ENCODE measurements at regions not wholly inside any gene's neighbourhood (a gene's known extent, or its start where the extent isn't known, plus 50 kb on each side); places are given as distances from the start of the nearest gene placed in this dataset.

DNA sequence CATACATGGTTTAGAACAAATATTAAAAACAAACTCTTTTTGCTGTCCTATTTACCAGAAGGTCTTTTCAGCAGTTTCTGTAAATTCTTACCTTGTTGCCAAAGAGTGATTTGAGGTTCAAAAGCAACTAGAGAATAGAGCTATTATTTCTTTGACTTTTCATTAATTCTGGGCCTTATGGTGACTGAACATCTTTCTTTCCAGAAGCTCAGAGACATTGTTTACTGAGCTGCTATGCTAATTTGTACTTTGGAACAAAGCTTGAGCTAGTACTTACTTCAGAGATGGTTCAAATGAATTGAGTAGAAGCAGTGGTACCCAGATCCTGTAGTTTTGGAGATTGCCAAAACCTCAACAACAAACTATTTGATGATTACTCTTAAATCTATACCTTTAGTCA, 331.2 kb downstream of the SPRY2 start:
- no peaks in the 10 kb centered on the region for H3K27me3 Mint-ChIP-seq
- no peaks in the 10 kb centered on the region for H3K4me1 Mint-ChIP-seq
- H3K27ac Mint-ChIP-seq, result no peak overlapping the region
- H3K36me3 Mint-ChIP-seq (ENCODE audit: low read depth), result no peaks in the 10 kb centered on the region
- CTCF ChIA-PET, result no interaction called here
- no peaks in the 10 kb centered on the region for H3K9me3 Mint-ChIP-seq (ENCODE audit: low read depth)
- POLR2A ChIA-PET, result interaction anchor here (0.6 kb wide), 1 partner anchor 1303 kb away, joined by 3 read pairs; no protein-coding TSS in a partner anchor
- no peak for DNase-seq
- intact Hi-C loops (cut with DNase I, micrococcal nuclease), result no loop called here
- H3K4me3 Mint-ChIP-seq, result no peak overlapping the region
- ATAC-seq, result no peak

- Mint-ChIP-seq H3K27ac (no peak overlapping the region), H3K4me3 (no peak overlapping the region), H3K36me3 (ENCODE audit: low read depth) (no peaks in the 10 kb centered on the region), H3K9me3 (ENCODE audit: low read depth) (no peaks in the 10 kb centered on the region), H3K27me3 (no peaks in the 10 kb centered on the region), H3K4me1 (no peaks in the 10 kb centered on the region)
- intact Hi-C loops (cut with DNase I, micrococcal nuclease), result no loop called here
- ATAC-seq (no peak), DNase-seq (no peak)
- ChIA-PET CTCF (interaction anchor here (1.1 kb wide), 1 partner anchor 34 kb away, joined by 3 read pairs; no protein-coding TSS in a partner anchor), POLR2A (no interaction called here)
Observed at GRCh38 chr13:80006940-80007339, 334.0 kb downstream of the SPRY2 start.

GRCh38 chr13:80001510-80001842, 339.4 kb downstream of the SPRY2 start:
- ATAC-seq, result no peak
- Mint-ChIP-seq H3K4me3 (no peak overlapping the region), H3K27ac (no peak overlapping the region), H3K9me3 (ENCODE audit: low read depth) (no peaks in the 10 kb centered on the region), H3K27me3 (no peaks in the 10 kb centered on the region), H3K36me3 (ENCODE audit: low read depth) (no peaks in the 10 kb centered on the region), H3K4me1 (no peaks in the 10 kb centered on the region)
- ChIA-PET CTCF (interaction anchor here (0.7 kb wide), 1 partner anchor 12 kb away, joined by 3 read pairs; no protein-coding TSS in a partner anchor), POLR2A (no interaction called here)
- no peak for DNase-seq
- intact Hi-C loops (cut with DNase I, micrococcal nuclease), result no loop called here

DNA sequence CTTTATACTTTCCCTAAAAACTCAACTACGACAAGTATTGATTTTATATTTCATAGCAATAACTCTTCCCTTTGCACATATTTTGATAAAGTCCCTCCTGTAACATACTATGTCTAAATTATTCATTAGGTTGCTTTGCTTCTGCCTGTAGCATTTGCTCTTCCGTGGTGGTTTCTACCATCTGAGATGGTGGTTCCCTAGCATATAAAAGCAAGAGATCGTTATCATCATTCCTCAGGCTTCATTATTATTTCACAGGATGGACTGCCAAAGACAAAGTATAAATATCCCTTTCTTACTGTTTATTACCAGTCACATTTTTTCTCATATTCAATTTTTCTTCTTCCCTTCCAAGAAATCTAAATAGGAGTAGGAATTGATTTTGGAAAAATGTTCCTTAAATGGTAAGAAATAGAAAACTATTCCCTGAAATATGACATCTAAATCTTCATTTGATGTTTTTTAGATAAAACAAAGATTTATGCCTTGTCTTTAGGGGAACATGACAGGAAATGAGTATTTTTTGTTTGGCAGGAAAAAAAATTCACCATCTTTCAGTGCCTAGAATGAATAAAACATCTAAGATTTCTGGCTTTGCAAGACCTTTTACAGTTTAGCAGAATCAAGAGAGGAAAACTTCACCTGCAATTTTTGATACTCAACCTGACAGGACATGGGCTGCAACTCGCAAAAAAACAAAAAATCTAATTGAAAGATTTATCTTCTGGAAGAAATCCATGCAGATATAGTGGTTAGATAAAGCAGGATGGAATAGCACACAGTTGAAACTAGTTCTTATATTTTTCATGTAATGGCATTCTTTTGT, 340.0 kb downstream of the SPRY2 start:
- CTCF ChIA-PET, result no interaction called here
- DNase-seq, result no peak
- POLR2A ChIA-PET, result no interaction called here
- ATAC-seq, result no peak
- H3K4me3 Mint-ChIP-seq, result no peak overlapping the region
- H3K27ac Mint-ChIP-seq, result no peak overlapping the region
- no peaks in the 10 kb centered on the region for H3K9me3 Mint-ChIP-seq (ENCODE audit: low read depth)
- no peaks in the 10 kb centered on the region for H3K27me3 Mint-ChIP-seq
- H3K4me1 Mint-ChIP-seq, result no peaks in the 10 kb centered on the region
- intact Hi-C loops (cut with DNase I, micrococcal nuclease), result no loop called here
- H3K36me3 Mint-ChIP-seq (ENCODE audit: low read depth), result no peaks in the 10 kb centered on the region

DNA sequence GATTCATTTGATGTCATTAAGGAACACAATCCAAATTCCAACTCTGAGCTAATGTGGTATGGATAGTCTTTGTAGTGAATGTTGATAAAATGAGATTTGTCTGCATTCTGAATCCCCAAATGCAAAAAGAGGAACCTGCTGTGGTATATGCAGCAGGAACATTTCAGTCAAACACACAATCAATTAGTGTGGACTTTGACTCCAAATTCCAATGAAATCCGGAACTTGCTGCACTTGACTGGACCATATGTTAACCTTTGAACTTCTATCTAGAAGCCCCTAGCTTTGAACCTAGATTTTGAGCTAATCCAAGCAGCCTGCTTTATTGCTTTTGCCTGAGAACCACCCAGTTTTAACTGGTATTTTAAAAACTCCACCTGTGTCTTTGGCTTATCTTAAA, 341.3 kb downstream of the SPRY2 start:
- no peaks in the 10 kb centered on the region for H3K9me3 Mint-ChIP-seq (ENCODE audit: low read depth)
- DNase-seq, result no peak
- no peaks in the 10 kb centered on the region for H3K36me3 Mint-ChIP-seq (ENCODE audit: low read depth)
- H3K27ac Mint-ChIP-seq, result no peak overlapping the region
- ChIA-PET POLR2A (no interaction called here), CTCF (no interaction called here)
- H3K27me3 Mint-ChIP-seq, result no peaks in the 10 kb centered on the region
- intact Hi-C loops (cut with DNase I, micrococcal nuclease), result no loop called here
- ATAC-seq, result no peak
- no peak overlapping the region for H3K4me3 Mint-ChIP-seq
- H3K4me1 Mint-ChIP-seq, result no peaks in the 10 kb centered on the region

GRCh38 chr13:79998381-79998880, 342.5 kb downstream of the SPRY2 start:
- Mint-ChIP-seq H3K27ac (no peak overlapping the region), H3K27me3 (no peaks in the 10 kb centered on the region), H3K4me3 (no peak overlapping the region), H3K9me3 (ENCODE audit: low read depth) (no peaks in the 10 kb centered on the region), H3K36me3 (ENCODE audit: low read depth) (no peaks in the 10 kb centered on the region), H3K4me1 (no peaks in the 10 kb centered on the region)
- ATAC-seq (no peak), DNase-seq (no peak)
- intact Hi-C loops (cut with DNase I, micrococcal nuclease), result no loop called here
- POLR2A ChIA-PET, result no interaction called here
- CTCF ChIA-PET, result no interaction called here

GRCh38 chr13:79997244-79997643, 343.7 kb downstream of the SPRY2 start:
- H3K4me1 Mint-ChIP-seq, result no peaks in the 10 kb centered on the region
- H3K9me3 Mint-ChIP-seq (ENCODE audit: low read depth), result no peaks in the 10 kb centered on the region
- no peak for DNase-seq
- H3K4me3 Mint-ChIP-seq, result no peak overlapping the region
- H3K36me3 Mint-ChIP-seq (ENCODE audit: low read depth), result no peaks in the 10 kb centered on the region
- no peak for ATAC-seq
- CTCF ChIA-PET, result no interaction called here
- no peaks in the 10 kb centered on the region for H3K27me3 Mint-ChIP-seq
- H3K27ac Mint-ChIP-seq, result no peak overlapping the region
- POLR2A ChIA-PET, result no interaction called here
- intact Hi-C loops (cut with DNase I, micrococcal nuclease), result no loop called here

DNA sequence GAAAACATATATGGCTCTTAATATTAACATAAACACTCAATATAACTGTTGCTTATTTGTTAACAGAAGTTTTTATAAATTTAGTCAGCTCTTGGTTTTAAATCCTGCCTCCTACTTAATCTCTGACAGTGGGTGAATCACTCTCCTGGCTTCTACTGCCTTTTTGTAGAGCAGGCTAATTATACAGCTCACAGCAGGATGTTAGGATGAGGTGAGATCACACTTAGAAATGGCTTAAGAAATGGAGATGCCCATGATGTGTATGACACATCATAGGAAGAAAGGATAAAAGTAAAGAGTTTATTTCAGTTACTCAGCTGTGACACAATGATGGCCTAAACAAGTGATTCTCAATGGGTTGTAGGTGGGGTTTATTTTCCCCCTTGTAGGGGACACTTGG, 345.6 kb downstream of the SPRY2 start:
- CTCF ChIA-PET, result no interaction called here
- Mint-ChIP-seq H3K9me3 (ENCODE audit: low read depth) (no peaks in the 10 kb centered on the region), H3K36me3 (ENCODE audit: low read depth) (no peaks in the 10 kb centered on the region), H3K4me1 (no peaks in the 10 kb centered on the region), H3K27ac (no peak overlapping the region), H3K4me3 (no peak overlapping the region), H3K27me3 (no peaks in the 10 kb centered on the region)
- POLR2A ChIA-PET, result no interaction called here
- DNase-seq, result no peak
- intact Hi-C loops (cut with DNase I, micrococcal nuclease), result no loop called here
- ATAC-seq, result peak; percentile 51

- H3K4me3 Mint-ChIP-seq, result no peak overlapping the region
- intact Hi-C loops (cut with DNase I, micrococcal nuclease), result no loop called here
- no peak overlapping the region for H3K27ac Mint-ChIP-seq
- H3K27me3 Mint-ChIP-seq, result peaks cover 3% of the 10 kb centered on the region
- H3K4me1 Mint-ChIP-seq, result no peaks in the 10 kb centered on the region
- H3K9me3 Mint-ChIP-seq (ENCODE audit: low read depth), result no peaks in the 10 kb centered on the region
- ChIA-PET CTCF (no interaction called here), POLR2A (no interaction called here)
- no peak for ATAC-seq
- no peaks in the 10 kb centered on the region for H3K36me3 Mint-ChIP-seq (ENCODE audit: low read depth)
- DNase-seq, result no peak
Observed at GRCh38 chr13:79992111-79992510, 348.8 kb downstream of the SPRY2 start.

GRCh38 chr13:79990048-79990447, 350.9 kb downstream of the SPRY2 start:
- intact Hi-C loops (cut with DNase I, micrococcal nuclease), result no loop called here
- no peaks in the 10 kb centered on the region for H3K9me3 Mint-ChIP-seq (ENCODE audit: low read depth)
- CTCF ChIA-PET, result no interaction called here
- ATAC-seq (no peak), DNase-seq (no peak)
- H3K4me3 Mint-ChIP-seq, result no peak overlapping the region
- no peak overlapping the region for H3K27ac Mint-ChIP-seq
- no peaks in the 10 kb centered on the region for H3K36me3 Mint-ChIP-seq (ENCODE audit: low read depth)
- POLR2A ChIA-PET, result no interaction called here
- H3K27me3 Mint-ChIP-seq, result peaks cover 3% of the 10 kb centered on the region
- no peaks in the 10 kb centered on the region for H3K4me1 Mint-ChIP-seq

GRCh38 chr13:79989217-79989661, 351.7 kb downstream of the SPRY2 start:
- Mint-ChIP-seq H3K4me1 (no peaks in the 10 kb centered on the region), H3K36me3 (ENCODE audit: low read depth) (no peaks in the 10 kb centered on the region), H3K27ac (no peak overlapping the region), H3K9me3 (ENCODE audit: low read depth) (no peaks in the 10 kb centered on the region), H3K4me3 (no peak overlapping the region), H3K27me3 (peaks cover 3% of the 10 kb centered on the region)
- POLR2A ChIA-PET, result no interaction called here
- intact Hi-C loops (cut with DNase I, micrococcal nuclease), result no loop called here
- ATAC-seq (no peak), DNase-seq (no peak)
- CTCF ChIA-PET, result interaction anchor here (1.6 kb wide), 1 partner anchor 16 kb away, joined by 7 read pairs; no protein-coding TSS in a partner anchor

GRCh38 chr13:79988573-79988972, 352.4 kb downstream of the SPRY2 start:
- H3K27ac Mint-ChIP-seq, result no peak overlapping the region
- ChIA-PET POLR2A (no interaction called here), CTCF (interaction anchor here (1.6 kb wide), 1 partner anchor 15 kb away, joined by 7 read pairs; no protein-coding TSS in a partner anchor)
- no peak overlapping the region for H3K4me3 Mint-ChIP-seq
- ATAC-seq (no peak), DNase-seq (no peak)
- H3K9me3 Mint-ChIP-seq (ENCODE audit: low read depth), result no peaks in the 10 kb centered on the region
- intact Hi-C loops (cut with DNase I, micrococcal nuclease), result no loop called here
- no peaks in the 10 kb centered on the region for H3K4me1 Mint-ChIP-seq
- H3K36me3 Mint-ChIP-seq (ENCODE audit: low read depth), result no peaks in the 10 kb centered on the region
- H3K27me3 Mint-ChIP-seq, result peaks cover 3% of the 10 kb centered on the region
